ENCODE measurements at regions not wholly inside any gene's neighbourhood (a gene's known extent, or its start where the extent isn't known, plus 50 kb on each side); places are given as distances from the start of the nearest gene placed in this dataset.

- no peak overlapping the region for H2AFZ ChIP-seq (ENCODE audit: low read depth, low read length)
- H4K20me1 ChIP-seq (ENCODE audit: insufficient read depth, low read length): no peaks in the 10 kb centered on the region
- H3K9me3 ChIP-seq (ENCODE audit: insufficient read depth, low read length): no peaks in the 10 kb centered on the region
- H3K9ac ChIP-seq (ENCODE audit: low read length): no peak overlapping the region
- H3K27ac ChIP-seq (ENCODE audit: low read length): no peak overlapping the region
- no peak overlapping the region for H3K4me2 ChIP-seq (ENCODE audit: low read length)
- no peaks in the 10 kb centered on the region for H3K27me3 ChIP-seq (ENCODE audit: low read depth, low read length)
- no peak for TF ChIP-seq EZH2phosphoT487 (IDR thresholded peaks at IDR 0.05; ENCODE audit: low read depth)
- TF ChIP-seq, protein P1, sequence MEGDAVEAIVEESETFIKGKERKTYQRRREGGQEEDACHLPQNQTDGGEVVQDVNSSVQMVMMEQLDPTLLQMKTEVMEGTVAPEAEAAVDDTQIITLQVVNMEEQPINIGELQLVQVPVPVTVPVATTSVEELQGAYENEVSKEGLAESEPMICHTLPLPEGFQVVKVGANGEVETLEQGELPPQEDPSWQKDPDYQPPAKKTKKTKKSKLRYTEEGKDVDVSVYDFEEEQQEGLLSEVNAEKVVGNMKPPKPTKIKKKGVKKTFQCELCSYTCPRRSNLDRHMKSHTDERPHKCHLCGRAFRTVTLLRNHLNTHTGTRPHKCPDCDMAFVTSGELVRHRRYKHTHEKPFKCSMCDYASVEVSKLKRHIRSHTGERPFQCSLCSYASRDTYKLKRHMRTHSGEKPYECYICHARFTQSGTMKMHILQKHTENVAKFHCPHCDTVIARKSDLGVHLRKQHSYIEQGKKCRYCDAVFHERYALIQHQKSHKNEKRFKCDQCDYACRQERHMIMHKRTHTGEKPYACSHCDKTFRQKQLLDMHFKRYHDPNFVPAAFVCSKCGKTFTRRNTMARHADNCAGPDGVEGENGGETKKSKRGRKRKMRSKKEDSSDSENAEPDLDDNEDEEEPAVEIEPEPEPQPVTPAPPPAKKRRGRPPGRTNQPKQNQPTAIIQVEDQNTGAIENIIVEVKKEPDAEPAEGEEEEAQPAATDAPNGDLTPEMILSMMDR (IDR thresholded peaks at IDR 0.05; ENCODE audit: low read depth, low read length): no peak
- peaks cover 25% of the 10 kb centered on the region for H3K4me1 ChIP-seq (ENCODE audit: low read length)
- no peaks in the 10 kb centered on the region for H3K36me3 ChIP-seq (replicated peaks; ENCODE audit: low read depth, low read length)
- no peak overlapping the region for H3K4me3 ChIP-seq (ENCODE audit: low read length)
- no peaks in the 10 kb centered on the region for H3K79me2 ChIP-seq (ENCODE audit: low read length)
These were observed 514.8 kb downstream of the BCOR start for GRCh38 chrX:39582976-39583375.

GRCh38 chrX:39585808-39586207 is 511.9 kb downstream of the BCOR start:
- no peak overlapping the region for H3K4me3 ChIP-seq (ENCODE audit: low read length)
- H3K9me3 ChIP-seq (ENCODE audit: insufficient read depth, low read length): no peaks in the 10 kb centered on the region
- TF ChIP-seq EZH2phosphoT487 (IDR thresholded peaks at IDR 0.05; ENCODE audit: low read depth): no peak
- TF ChIP-seq, protein P1 (IDR thresholded peaks at IDR 0.05; ENCODE audit: low read depth, low read length): no peak
- H3K4me2 ChIP-seq (ENCODE audit: low read length): no peak overlapping the region
- H3K27me3 ChIP-seq (ENCODE audit: low read depth, low read length): no peaks in the 10 kb centered on the region
- no peaks in the 10 kb centered on the region for H4K20me1 ChIP-seq (ENCODE audit: insufficient read depth, low read length)
- no peak overlapping the region for H3K27ac ChIP-seq (ENCODE audit: low read length)
- no peaks in the 10 kb centered on the region for H3K36me3 ChIP-seq (replicated peaks; ENCODE audit: low read depth, low read length)
- H3K79me2 ChIP-seq (ENCODE audit: low read length): no peaks in the 10 kb centered on the region
- no peak overlapping the region for H3K9ac ChIP-seq (ENCODE audit: low read length)
- peaks cover 11% of the 10 kb centered on the region for H3K4me1 ChIP-seq (ENCODE audit: low read length)
- H2AFZ ChIP-seq (ENCODE audit: low read depth, low read length): no peak overlapping the region

- Histone ChIP-seq H3K27ac (ENCODE audit: low read length) (no peak overlapping the region), H3K4me1 (ENCODE audit: low read length) (peaks cover 11% of the 10 kb centered on the region), H2AFZ (ENCODE audit: low read depth, low read length) (no peak overlapping the region), H3K79me2 (ENCODE audit: low read length) (no peaks in the 10 kb centered on the region), H3K9ac (ENCODE audit: low read length) (no peak overlapping the region), H3K36me3 (replicated peaks; ENCODE audit: low read depth, low read length) (no peaks in the 10 kb centered on the region), H4K20me1 (ENCODE audit: insufficient read depth, low read length) (no peaks in the 10 kb centered on the region), H3K9me3 (ENCODE audit: insufficient read depth, low read length) (no peaks in the 10 kb centered on the region), H3K4me3 (ENCODE audit: low read length) (no peak overlapping the region), H3K27me3 (ENCODE audit: low read depth, low read length) (no peaks in the 10 kb centered on the region), H3K4me2 (ENCODE audit: low read length) (no peak overlapping the region)
- no peak for TF ChIP-seq EZH2phosphoT487 (IDR thresholded peaks at IDR 0.05; ENCODE audit: low read depth)
- TF ChIP-seq, protein P1 (IDR thresholded peaks at IDR 0.05; ENCODE audit: low read depth, low read length): no peak
These were observed 511.4 kb downstream of the BCOR start for GRCh38 chrX:39586359-39586758.

GRCh38 chrX:39591099-39591498 is 506.7 kb downstream of the BCOR start:
- TF ChIP-seq EZH2phosphoT487 (IDR thresholded peaks at IDR 0.05; ENCODE audit: low read depth): no peak
- TF ChIP-seq, protein P1 (IDR thresholded peaks at IDR 0.05; ENCODE audit: low read depth, low read length): no peak
- Histone ChIP-seq H3K9ac (ENCODE audit: low read length) (no peak overlapping the region), H3K36me3 (replicated peaks; ENCODE audit: low read depth, low read length) (no peaks in the 10 kb centered on the region), H2AFZ (ENCODE audit: low read depth, low read length) (no peak overlapping the region), H3K27ac (ENCODE audit: low read length) (no peak overlapping the region), H3K4me3 (ENCODE audit: low read length) (no peak overlapping the region), H3K27me3 (ENCODE audit: low read depth, low read length) (no peaks in the 10 kb centered on the region), H3K4me1 (ENCODE audit: low read length) (0 out of 2 replicates have a peak, but pooled peaks cover 3% of the 10 kb centered on the region), H3K4me2 (ENCODE audit: low read length) (no peak overlapping the region), H3K79me2 (ENCODE audit: low read length) (no peaks in the 10 kb centered on the region), H3K9me3 (ENCODE audit: insufficient read depth, low read length) (no peaks in the 10 kb centered on the region), H4K20me1 (ENCODE audit: insufficient read depth, low read length) (no peaks in the 10 kb centered on the region)

All from OCI-LY3 (cell line).